ENCODE measurements at regions not wholly inside any gene's neighbourhood (a gene's known extent, or its start where the extent isn't known, plus 50 kb on each side); places are given as distances from the start of the nearest gene placed in this dataset.

DNA sequence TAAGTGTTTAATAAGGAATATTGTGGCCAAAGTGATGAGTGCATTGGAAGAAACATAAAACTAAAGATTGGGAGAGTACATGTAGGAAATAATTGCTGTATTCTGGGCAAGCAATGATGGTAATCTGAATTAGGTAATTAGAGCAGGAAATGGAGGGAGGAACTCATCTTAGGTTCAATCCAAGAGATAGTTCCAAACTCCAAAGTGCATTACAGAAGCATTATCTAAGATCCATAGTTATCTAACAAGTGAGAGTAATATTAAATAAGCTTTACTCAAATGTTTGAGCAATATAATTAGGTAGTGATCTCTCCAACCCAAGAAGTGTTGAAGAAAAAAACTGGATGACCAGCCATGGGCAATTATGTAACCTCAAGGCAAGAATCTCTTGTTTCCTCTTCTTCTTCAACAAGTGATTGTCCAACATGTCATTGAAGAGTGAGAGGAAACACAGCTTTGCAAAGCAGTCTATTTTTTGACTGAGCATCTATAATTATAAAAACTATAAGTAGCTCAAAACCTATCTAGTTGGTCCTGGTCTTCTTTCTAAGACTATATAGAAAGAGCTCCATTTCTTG lies 181.2 kb upstream of the TNFAIP3 start:
- TF ChIP-seq, protein P1, sequence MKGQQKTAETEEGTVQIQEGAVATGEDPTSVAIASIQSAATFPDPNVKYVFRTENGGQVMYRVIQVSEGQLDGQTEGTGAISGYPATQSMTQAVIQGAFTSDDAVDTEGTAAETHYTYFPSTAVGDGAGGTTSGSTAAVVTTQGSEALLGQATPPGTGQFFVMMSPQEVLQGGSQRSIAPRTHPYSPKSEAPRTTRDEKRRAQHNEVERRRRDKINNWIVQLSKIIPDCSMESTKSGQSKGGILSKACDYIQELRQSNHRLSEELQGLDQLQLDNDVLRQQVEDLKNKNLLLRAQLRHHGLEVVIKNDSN (IDR thresholded peaks at IDR 0.05): no peak
- no peak for TF ChIP-seq RAD21 (IDR thresholded peaks at IDR 0.05; ENCODE audit: low read depth)
- no peak for TF ChIP-seq EGR1 (IDR thresholded peaks at IDR 0.05)
- no peak for TF ChIP-seq FOXM1 (IDR thresholded peaks at IDR 0.05; ENCODE audit: borderline replicate concordance, low read depth)
- no peak for TF ChIP-seq CEBPB (IDR thresholded peaks at IDR 0.05)
- TF ChIP-seq CREB1 (IDR thresholded peaks at IDR 0.05; ENCODE audit: low read depth): no peak
- TF ChIP-seq, protein P2, sequence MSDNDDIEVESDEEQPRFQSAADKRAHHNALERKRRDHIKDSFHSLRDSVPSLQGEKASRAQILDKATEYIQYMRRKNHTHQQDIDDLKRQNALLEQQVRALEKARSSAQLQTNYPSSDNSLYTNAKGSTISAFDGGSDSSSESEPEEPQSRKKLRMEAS (IDR thresholded peaks at IDR 0.05): no peak
- no peak for TF ChIP-seq NFIC (IDR thresholded peaks at IDR 0.05)
- TF ChIP-seq YY1 (IDR thresholded peaks at IDR 0.05; ENCODE audit: low read depth): no peak

DNA sequence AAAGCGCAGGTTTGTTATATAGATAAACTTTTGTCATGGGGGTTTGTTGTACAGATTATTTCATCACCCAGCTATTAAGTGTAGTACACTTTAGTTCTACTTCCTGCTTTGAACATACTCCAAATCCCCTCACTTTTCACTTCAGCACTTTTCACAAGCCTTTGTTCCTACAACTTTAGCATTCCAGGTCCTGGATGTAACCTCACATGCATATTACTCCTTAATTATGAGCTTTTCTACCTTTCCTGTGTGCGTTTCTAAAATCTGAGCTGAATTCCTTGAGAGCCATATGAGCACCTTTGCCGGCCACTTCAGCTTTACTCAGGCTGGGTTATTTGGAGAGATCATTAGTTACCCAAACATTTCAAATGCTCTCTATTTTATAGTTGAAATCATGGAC lies 179.2 kb upstream of the TNFAIP3 start:
- no peak for TF ChIP-seq RAD21 (IDR thresholded peaks at IDR 0.05; ENCODE audit: low read depth)
- TF ChIP-seq NFIC (IDR thresholded peaks at IDR 0.05): no peak
- TF ChIP-seq ZBTB7A (IDR thresholded peaks at IDR 0.05; ENCODE audit: low read depth): no peak
- no peak for TF ChIP-seq EGR1 (IDR thresholded peaks at IDR 0.05)
- TF ChIP-seq, protein P3, sequence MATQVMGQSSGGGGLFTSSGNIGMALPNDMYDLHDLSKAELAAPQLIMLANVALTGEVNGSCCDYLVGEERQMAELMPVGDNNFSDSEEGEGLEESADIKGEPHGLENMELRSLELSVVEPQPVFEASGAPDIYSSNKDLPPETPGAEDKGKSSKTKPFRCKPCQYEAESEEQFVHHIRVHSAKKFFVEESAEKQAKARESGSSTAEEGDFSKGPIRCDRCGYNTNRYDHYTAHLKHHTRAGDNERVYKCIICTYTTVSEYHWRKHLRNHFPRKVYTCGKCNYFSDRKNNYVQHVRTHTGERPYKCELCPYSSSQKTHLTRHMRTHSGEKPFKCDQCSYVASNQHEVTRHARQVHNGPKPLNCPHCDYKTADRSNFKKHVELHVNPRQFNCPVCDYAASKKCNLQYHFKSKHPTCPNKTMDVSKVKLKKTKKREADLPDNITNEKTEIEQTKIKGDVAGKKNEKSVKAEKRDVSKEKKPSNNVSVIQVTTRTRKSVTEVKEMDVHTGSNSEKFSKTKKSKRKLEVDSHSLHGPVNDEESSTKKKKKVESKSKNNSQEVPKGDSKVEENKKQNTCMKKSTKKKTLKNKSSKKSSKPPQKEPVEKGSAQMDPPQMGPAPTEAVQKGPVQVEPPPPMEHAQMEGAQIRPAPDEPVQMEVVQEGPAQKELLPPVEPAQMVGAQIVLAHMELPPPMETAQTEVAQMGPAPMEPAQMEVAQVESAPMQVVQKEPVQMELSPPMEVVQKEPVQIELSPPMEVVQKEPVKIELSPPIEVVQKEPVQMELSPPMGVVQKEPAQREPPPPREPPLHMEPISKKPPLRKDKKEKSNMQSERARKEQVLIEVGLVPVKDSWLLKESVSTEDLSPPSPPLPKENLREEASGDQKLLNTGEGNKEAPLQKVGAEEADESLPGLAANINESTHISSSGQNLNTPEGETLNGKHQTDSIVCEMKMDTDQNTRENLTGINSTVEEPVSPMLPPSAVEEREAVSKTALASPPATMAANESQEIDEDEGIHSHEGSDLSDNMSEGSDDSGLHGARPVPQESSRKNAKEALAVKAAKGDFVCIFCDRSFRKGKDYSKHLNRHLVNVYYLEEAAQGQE (IDR thresholded peaks at IDR 0.05; ENCODE audit: low read depth): no peak
- no peak for TF ChIP-seq YY1 (IDR thresholded peaks at IDR 0.05; ENCODE audit: low read depth)
- TF ChIP-seq FOXM1 (IDR thresholded peaks at IDR 0.05; ENCODE audit: borderline replicate concordance, low read depth): no peak

DNA sequence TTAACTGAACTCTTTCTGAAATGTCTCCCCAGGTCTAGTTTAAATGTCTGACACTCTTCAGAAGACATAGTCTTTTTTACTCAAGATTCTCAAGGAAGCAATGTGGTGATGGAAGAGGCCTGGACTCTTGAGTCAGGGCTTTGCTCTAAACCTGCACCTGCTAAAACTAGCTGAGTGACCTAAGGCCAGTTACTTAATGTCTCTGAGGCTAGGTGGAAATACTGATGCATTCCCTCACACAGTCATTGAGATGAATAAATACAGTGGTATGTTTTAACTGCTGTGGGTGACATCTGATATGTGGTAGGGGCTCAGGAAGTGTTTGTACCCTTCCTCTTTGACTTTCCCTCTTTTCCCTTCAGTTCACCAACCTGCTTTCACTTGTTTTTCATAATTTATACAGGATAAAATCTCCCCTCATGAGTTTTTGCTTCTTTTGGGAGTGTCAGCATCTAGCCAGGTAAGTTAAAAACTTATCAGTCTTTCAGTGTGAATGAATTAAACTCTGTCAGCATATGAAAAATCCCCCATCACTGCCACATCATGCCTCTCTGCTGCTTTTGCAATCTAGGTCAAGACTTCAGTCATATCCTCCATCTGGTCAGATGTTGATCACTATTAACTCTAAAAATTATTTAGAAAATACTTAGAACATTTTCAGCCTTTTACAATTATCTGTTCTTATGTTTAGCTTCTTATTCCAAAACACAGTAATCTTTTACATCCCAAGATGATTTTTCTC lies 178.7 kb upstream of the TNFAIP3 start:
- TF ChIP-seq NFIC (IDR thresholded peaks at IDR 0.05) (no peak), TCF12 (IDR thresholded peaks at IDR 0.05; ENCODE audit: low read depth) (no peak), CEBPB (IDR thresholded peaks at IDR 0.05) (no peak), ZBTB7A (IDR thresholded peaks at IDR 0.05; ENCODE audit: low read depth) (no peak), EGR1 (IDR thresholded peaks at IDR 0.05) (no peak), TEAD4 (IDR thresholded peaks at IDR 0.05) (no peak), RAD21 (IDR thresholded peaks at IDR 0.05; ENCODE audit: low read depth) (no peak), CREB1 (IDR thresholded peaks at IDR 0.05; ENCODE audit: low read depth) (no peak), FOXM1 (IDR thresholded peaks at IDR 0.05; ENCODE audit: borderline replicate concordance, low read depth) (no peak), EP300 (IDR thresholded peaks at IDR 0.05; ENCODE audit: borderline replicate concordance) (no peak), YY1 (IDR thresholded peaks at IDR 0.05; ENCODE audit: low read depth) (no peak)
- TF ChIP-seq, protein P3 (IDR thresholded peaks at IDR 0.05; ENCODE audit: low read depth): no peak
- TF ChIP-seq, protein P2 (IDR thresholded peaks at IDR 0.05): no peak
- TF ChIP-seq, protein P1 (IDR thresholded peaks at IDR 0.05): no peak

DNA sequence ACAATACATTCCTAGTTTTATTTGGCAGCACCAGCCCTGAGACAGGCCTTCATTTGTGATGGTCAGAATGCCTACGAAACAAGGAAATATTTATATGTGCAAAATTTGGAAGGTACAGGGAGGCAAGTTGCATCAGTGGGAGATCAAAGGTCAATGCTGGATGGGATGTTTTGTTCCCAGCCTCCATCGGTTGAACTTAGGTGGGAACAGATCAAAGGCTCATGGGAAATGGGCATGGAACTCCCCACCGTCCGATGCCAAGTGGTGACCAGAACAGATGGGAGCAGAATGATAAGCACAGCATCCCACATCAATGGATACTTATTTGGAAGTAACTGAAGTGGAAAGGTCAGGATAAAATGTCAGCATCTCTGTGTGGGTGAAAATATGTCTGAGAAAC lies 177.7 kb upstream of the TNFAIP3 start:
- TF ChIP-seq CREB1 (IDR thresholded peaks at IDR 0.05; ENCODE audit: low read depth) (no peak), YY1 (IDR thresholded peaks at IDR 0.05; ENCODE audit: low read depth) (no peak), EP300 (IDR thresholded peaks at IDR 0.05; ENCODE audit: borderline replicate concordance) (no peak), FOXM1 (IDR thresholded peaks at IDR 0.05; ENCODE audit: borderline replicate concordance, low read depth) (no peak), TCF12 (IDR thresholded peaks at IDR 0.05; ENCODE audit: low read depth) (no peak), EGR1 (IDR thresholded peaks at IDR 0.05) (no peak), RAD21 (IDR thresholded peaks at IDR 0.05; ENCODE audit: low read depth) (no peak), TAF1 (IDR thresholded peaks at IDR 0.05; ENCODE audit: low read depth) (no peak), TEAD4 (IDR thresholded peaks at IDR 0.05) (no peak), CEBPB (IDR thresholded peaks at IDR 0.05) (no peak), NFIC (IDR thresholded peaks at IDR 0.05) (no peak), ZBTB7A (IDR thresholded peaks at IDR 0.05; ENCODE audit: low read depth) (no peak)
- TF ChIP-seq, protein P3 (IDR thresholded peaks at IDR 0.05; ENCODE audit: low read depth): no peak
- TF ChIP-seq, protein P2 (IDR thresholded peaks at IDR 0.05): no peak
